ENCODE measurements at regions not wholly inside any gene's neighbourhood (a gene's known extent, or its start where the extent isn't known, plus 50 kb on each side); places are given as distances from the start of the nearest gene placed in this dataset.

GRCh38 chr2:23273786-23274185, 111.2 kb upstream of the KLHL29 start:
- TF ChIP-seq TAF1 (IDR thresholded peaks at IDR 0.05; ENCODE audit: borderline replicate concordance, insufficient read depth, low read length), result no peak
- no peak for TF ChIP-seq SIN3A (IDR thresholded peaks at IDR 0.05; ENCODE audit: borderline replicate concordance, insufficient read depth, low read length)
- TF ChIP-seq FOXP2 (optimal IDR thresholded peaks at IDR 0.05; ENCODE audit: borderline replicate concordance, extremely low read depth, extremely low read length, insufficient read depth), result no peak
- TF ChIP-seq REST (IDR thresholded peaks at IDR 0.05; ENCODE audit: insufficient read depth in 1 of 2, low read depth in 2 of 2, low read length in 2 of 2), result no peak
- no peak for TF ChIP-seq POLR2AphosphoS5 (IDR thresholded peaks at IDR 0.05; ENCODE audit: low read depth, low read length)

GRCh38 chr2:23280401-23280800, 104.6 kb upstream of the KLHL29 start:
- no peak for TF ChIP-seq TAF1 (IDR thresholded peaks at IDR 0.05; ENCODE audit: borderline replicate concordance, insufficient read depth, low read length)
- no peak for TF ChIP-seq SIN3A (IDR thresholded peaks at IDR 0.05; ENCODE audit: borderline replicate concordance, insufficient read depth, low read length)
- TF ChIP-seq FOXP2 (optimal IDR thresholded peaks at IDR 0.05; ENCODE audit: borderline replicate concordance, extremely low read depth, extremely low read length, insufficient read depth), result no peak
- TF ChIP-seq REST (IDR thresholded peaks at IDR 0.05; ENCODE audit: insufficient read depth in 1 of 2, low read depth in 2 of 2, low read length in 2 of 2), result no peak
- TF ChIP-seq POLR2AphosphoS5 (IDR thresholded peaks at IDR 0.05; ENCODE audit: low read depth, low read length), result no peak

GRCh38 chr2:23283653-23284052, 101.3 kb upstream of the KLHL29 start:
- TF ChIP-seq FOXP2 (optimal IDR thresholded peaks at IDR 0.05; ENCODE audit: borderline replicate concordance, extremely low read depth, extremely low read length, insufficient read depth) (no peak), REST (IDR thresholded peaks at IDR 0.05; ENCODE audit: insufficient read depth in 1 of 2, low read depth in 2 of 2, low read length in 2 of 2) (no peak), SIN3A (IDR thresholded peaks at IDR 0.05; ENCODE audit: borderline replicate concordance, insufficient read depth, low read length) (no peak), POLR2AphosphoS5 (IDR thresholded peaks at IDR 0.05; ENCODE audit: low read depth, low read length) (no peak), TAF1 (IDR thresholded peaks at IDR 0.05; ENCODE audit: borderline replicate concordance, insufficient read depth, low read length) (no peak)

DNA sequence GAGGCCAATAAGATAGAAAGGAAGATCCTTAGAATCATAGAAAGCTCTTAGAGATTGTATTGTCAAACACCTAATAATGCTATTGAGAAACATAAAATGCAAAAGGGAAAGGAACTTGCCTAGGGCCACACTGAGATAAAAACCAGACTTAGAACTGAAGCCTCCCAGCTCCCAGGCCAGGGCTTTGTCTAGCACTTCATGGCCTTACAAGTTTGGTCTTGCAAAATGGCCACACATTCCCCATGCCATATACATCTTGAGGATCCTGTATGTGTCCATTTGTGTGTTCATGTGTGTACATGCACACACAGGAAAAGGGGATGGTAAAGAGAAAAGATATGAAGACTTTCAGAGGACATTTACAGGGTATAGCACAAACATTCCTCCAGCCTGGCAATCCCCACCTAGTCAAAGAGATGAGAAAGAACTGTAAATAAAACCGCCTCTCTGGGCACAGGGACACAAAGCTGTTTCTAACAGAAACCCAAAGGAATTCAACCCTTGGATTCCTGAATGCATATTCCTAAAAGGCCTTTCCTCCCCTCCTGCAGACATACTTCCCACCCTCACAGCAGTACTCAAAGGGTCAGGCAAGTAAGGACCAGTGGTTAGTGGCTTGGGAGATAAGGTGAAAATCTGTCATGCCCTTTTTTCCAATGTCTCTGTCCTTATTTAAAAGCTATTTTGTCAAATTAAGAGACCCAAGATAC, 99.7 kb upstream of the KLHL29 start:
- TF ChIP-seq FOXP2 (optimal IDR thresholded peaks at IDR 0.05; ENCODE audit: borderline replicate concordance, extremely low read depth, extremely low read length, insufficient read depth) (no peak), TAF1 (IDR thresholded peaks at IDR 0.05; ENCODE audit: borderline replicate concordance, insufficient read depth, low read length) (no peak), SIN3A (IDR thresholded peaks at IDR 0.05; ENCODE audit: borderline replicate concordance, insufficient read depth, low read length) (no peak)

- TF ChIP-seq SIN3A (IDR thresholded peaks at IDR 0.05; ENCODE audit: borderline replicate concordance, insufficient read depth, low read length), result no peak
- TF ChIP-seq POLR2AphosphoS5 (IDR thresholded peaks at IDR 0.05; ENCODE audit: low read depth, low read length), result no peak
- no peak for TF ChIP-seq REST (IDR thresholded peaks at IDR 0.05; ENCODE audit: insufficient read depth in 1 of 2, low read depth in 2 of 2, low read length in 2 of 2)
- TF ChIP-seq FOXP2 (optimal IDR thresholded peaks at IDR 0.05; ENCODE audit: borderline replicate concordance, extremely low read depth, extremely low read length, insufficient read depth), result no peak
- no peak for TF ChIP-seq TAF1 (IDR thresholded peaks at IDR 0.05; ENCODE audit: borderline replicate concordance, insufficient read depth, low read length)
Observed at GRCh38 chr2:23286031-23286757, 98.8 kb upstream of the KLHL29 start.

All from PFSK-1 (cell line).